HT-29 (cell line): ENCODE measurements at regions not wholly inside any gene's neighbourhood (a gene's known extent, or its start where the extent isn't known, plus 50 kb on each side); places are given as distances from the start of the nearest gene placed in this dataset.

Experiments
- DNase-seq: peaks from one replicate; pipeline ENCODE4 v3.0.0-alpha.2; 2015; ENCODE audit warnings: low spot score

- DNase-seq, result no peak
Observed at GRCh38 chr15:47502041-47502440, 215.3 kb upstream of the SEMA6D start.

GRCh38 chr15:47503876-47504275, 213.4 kb upstream of the SEMA6D start:
- DNase-seq, result no peak

DNA sequence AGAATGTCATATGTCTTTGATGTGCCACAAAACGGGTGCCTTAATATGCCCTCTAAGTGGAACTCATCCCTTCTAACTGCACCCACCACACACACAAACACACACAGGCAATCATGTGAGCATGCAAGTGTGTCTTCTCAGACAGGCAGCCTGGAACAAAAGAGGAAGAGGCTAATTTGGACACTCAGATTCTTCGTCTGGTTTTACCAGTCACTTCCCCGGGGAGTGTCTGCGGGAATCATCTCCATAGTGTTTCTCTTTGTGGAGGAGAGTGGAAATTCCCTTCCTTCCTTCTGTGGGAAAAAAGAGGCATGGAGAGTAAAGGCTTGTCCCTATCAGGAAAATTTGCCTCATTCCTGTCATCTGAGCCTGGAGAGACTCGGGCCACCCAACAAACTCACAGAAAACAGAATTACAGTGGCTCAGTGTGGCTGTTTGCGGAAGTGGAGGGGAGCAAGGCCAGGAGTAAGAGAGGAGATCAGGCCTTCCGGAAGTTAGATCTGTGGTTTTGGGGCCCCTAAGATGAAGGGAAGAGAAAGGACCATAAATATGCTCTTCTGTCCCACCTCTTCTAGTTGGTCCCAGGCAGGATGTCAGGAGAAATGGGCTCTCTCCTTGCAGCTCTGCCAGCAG, 212.6 kb upstream of the SEMA6D start:
- DNase-seq, result no peak

- DNase-seq, result no peak
Observed at GRCh38 chr15:47505712-47506328, 211.5 kb upstream of the SEMA6D start.

GRCh38 chr15:47506329-47507100, 210.8 kb upstream of the SEMA6D start:
- DNase-seq, result no peak

GRCh38 chr15:47507221-47507985, 209.9 kb upstream of the SEMA6D start:
- DNase-seq, result no peak

GRCh38 chr15:47511261-47511660, 206.0 kb upstream of the SEMA6D start:
- no peak for DNase-seq

DNA sequence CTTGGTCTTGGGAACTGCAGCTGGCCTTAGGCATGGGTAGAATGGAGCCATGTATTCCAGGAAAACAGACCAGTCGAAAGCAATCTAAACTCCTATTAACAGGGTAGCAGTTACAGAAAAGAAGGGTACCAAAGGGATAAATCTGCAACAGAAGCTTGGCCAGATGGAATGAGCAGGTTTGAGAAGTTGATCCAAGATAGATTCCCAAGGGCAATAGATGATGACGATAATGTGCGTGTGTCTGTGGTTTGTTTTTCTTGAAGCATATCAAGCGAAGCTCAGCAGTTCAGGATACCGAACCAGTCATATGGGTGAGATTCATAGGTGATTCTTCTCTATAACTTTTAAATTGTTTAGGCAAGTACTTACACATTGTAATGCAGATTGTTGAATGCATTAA, 203.8 kb upstream of the SEMA6D start:
- no peak for DNase-seq

GRCh38 chr15:47514200-47514652, 203.1 kb upstream of the SEMA6D start:
- DNase-seq, result no peak

- DNase-seq, result no peak
Observed at GRCh38 chr15:47516558-47516957, 200.7 kb upstream of the SEMA6D start.

DNA sequence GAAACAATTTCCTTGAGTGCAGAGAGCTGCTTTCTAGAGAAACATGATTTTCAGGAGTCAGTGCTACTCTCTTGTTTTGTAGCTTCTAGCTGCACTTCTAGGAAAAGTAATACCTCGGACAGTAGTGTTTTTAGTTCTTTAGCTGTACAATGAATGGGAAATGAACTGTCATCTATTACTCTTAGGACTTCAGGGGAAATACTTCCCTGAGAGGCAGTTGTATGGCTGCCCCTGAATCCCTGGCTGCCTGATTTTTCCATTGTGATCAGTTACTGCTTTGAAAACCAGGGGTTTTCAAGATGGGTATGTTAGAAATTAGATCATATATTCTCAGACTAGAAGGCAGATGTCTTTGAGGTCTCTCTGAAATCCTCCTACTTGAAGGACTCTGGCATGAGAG, 200.3 kb upstream of the SEMA6D start:
- no peak for DNase-seq

- no peak for DNase-seq
Observed at GRCh38 chr15:47517737-47518136, 199.6 kb upstream of the SEMA6D start.

DNA sequence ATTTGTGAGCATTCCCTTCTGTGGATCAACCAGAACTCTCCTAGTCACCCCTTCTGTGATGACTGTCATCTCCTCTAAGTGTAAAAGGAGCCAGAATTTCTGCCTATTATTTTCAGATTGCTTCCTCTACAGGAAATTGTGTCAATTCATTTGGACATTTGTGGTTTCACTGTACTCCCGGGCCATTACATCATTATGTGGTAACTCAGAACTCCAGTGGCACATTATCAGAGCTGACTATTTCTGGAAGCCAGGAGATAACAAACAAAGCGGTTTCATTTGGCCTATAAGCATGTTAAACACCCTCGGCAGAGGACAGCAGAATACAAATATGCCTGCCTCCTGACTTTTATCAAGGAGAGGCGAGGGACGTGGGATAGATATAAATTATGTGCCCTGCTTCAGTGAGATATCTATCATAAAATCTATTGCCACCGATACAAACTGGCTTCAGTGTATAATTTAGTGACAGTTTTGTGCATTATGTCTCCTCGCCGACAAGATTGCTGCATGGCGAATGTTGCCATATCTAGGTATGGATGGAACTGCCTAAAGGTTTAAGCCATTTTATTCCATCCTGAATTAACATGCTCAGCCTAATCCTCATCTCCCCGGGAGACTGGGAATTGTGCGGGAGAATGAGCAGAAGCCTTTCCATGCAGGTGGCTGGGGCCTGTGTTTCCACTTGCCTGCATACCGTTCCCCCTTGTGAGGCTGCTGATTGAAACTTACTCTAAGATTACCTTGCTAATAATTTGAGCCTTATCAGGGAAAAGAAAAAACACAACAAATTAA, 193.4 kb upstream of the SEMA6D start:
- DNase-seq, result no peak

DNA sequence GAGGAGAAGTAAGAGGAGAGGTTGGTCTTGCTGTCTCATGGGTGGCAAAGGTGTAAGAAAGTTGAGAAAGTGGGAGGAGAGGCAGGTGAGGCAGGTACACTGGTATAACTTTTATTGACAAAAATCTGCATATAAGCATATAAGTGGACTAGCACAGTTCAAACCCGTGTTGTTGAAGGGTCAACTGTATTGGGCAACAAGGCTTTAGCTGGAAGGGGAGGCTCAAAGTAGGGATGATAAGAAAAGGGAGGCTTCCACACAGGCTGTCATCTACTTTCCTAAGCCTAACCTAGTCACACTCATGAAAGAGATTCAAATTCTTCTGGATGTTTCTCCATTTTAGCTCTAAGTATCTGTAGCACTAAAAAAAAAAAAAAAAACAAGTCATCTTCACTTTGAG, 188.1 kb upstream of the SEMA6D start:
- DNase-seq, result no peak

GRCh38 chr15:47534673-47535072, 182.6 kb upstream of the SEMA6D start:
- DNase-seq, result no peak

DNA sequence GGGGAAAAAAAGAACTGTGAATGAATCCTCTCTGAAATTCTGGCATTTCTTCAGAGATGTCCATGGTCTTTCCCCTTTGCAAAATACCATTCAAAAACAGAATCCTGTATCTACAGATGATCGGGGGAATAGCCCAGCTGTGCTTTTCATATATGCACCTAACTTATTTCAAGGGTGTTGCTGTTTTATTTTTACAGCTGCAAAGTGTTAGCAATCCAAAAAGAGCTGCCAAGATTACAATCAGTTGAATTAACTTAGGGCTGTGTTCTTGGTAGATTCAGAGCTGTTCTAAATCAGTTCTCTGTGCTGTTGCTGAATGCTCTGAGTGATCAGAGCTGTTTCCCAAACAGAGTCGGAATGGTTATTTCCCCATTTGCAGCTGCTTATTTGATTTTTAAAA, 175.7 kb upstream of the SEMA6D start:
- DNase-seq, result no peak

GRCh38 chr15:47542312-47542989, 174.9 kb upstream of the SEMA6D start:
- DNase-seq, result no peak

DNA sequence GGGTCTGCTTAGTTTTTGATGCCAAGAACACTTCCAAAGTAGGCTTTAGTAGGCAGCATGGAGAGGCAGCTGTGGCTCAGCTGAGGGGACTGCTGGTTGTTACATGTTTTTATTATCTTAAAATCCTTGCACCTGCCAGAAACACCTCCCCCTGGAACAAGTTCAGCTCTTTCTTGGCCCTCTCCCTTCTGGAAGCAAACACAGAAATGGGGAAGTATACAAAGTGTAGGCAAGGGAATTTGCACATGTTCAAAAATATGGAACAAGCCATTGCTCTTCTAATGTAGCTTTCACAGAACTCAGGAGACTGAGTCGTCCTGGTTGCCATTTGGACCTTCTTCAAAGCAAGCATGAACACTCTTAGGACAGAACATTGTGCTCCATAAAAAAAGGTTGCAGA, 169.1 kb upstream of the SEMA6D start:
- DNase-seq, result no peak

DNA sequence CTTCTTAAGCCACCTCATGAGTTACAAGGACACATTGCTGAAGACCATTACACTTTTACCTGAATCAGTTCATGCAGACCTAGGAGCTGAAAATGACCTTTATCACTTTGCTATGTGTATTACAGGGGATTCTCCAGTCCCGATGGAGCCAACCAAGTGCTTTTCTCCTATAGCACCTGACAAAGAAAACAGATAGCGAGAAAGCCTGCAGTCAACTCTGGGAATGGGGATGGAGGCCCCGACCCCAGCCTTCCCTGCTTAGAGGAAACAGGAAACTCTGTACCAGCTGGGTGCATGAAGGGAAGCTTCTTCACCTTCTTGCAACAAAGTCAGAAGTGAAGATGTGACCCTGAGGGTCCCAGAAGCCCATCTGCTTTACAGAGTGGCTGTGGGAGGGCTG, 168.3 kb upstream of the SEMA6D start:
- DNase-seq, result no peak

- DNase-seq, result no peak
Observed at GRCh38 chr15:47551079-47551478, 166.2 kb upstream of the SEMA6D start.

DNA sequence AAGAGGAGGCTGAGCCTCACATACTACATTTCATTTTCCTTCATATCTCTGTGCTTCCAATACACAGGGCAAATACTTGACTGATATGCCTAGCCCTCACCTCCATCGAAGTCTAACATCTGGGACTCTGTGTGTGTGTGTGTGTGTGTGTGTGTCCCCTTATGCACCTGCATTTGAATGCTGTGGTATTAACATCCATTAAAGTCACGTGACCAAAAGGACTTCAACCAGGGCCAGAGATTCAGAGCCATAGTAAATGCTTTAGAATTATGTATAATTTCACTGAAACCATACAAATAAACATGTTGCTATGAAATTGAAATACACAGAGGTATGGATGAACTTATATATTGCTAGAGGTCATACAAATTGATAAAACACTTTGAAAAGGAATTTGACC, 165.8 kb upstream of the SEMA6D start:
- no peak for DNase-seq
